MM.1S (cell line): ENCODE measurements at regions not wholly inside any gene's neighbourhood (a gene's known extent, or its start where the extent isn't known, plus 50 kb on each side); places are given as distances from the start of the nearest gene placed in this dataset.

ENCODE experiments used
- EZH2 ChIP-seq: fragments of 300-600 bp; sonication (generic); optimal IDR thresholded peaks from 2 replicates; pipeline ENCODE3; 2017; ENCODE audit warnings: low read depth, mild to moderate bottlenecking, antibody characterized with exemption, low read length, mixed read lengths
- EZH2phosphoT487 ChIP-seq: fragments of 300-600 bp; sonication (generic); IDR thresholded peaks from 2 replicates; pipeline ENCODE4 v1.6.1; 2018; ENCODE audit warnings: antibody characterized with exemption, low read length
- TF ChIP-seq, protein P1 (sequence below): fragments of 300-600 bp; sonication (generic); IDR thresholded peaks from 2 replicates; pipeline ENCODE4 v1.5.1; 2016; ENCODE audit warnings: antibody characterized with exemption, low read length, mixed read lengths

- TF ChIP-seq, protein P1, sequence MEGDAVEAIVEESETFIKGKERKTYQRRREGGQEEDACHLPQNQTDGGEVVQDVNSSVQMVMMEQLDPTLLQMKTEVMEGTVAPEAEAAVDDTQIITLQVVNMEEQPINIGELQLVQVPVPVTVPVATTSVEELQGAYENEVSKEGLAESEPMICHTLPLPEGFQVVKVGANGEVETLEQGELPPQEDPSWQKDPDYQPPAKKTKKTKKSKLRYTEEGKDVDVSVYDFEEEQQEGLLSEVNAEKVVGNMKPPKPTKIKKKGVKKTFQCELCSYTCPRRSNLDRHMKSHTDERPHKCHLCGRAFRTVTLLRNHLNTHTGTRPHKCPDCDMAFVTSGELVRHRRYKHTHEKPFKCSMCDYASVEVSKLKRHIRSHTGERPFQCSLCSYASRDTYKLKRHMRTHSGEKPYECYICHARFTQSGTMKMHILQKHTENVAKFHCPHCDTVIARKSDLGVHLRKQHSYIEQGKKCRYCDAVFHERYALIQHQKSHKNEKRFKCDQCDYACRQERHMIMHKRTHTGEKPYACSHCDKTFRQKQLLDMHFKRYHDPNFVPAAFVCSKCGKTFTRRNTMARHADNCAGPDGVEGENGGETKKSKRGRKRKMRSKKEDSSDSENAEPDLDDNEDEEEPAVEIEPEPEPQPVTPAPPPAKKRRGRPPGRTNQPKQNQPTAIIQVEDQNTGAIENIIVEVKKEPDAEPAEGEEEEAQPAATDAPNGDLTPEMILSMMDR = no peak
- no peak for TF ChIP-seq EZH2
- TF ChIP-seq EZH2phosphoT487 = no peak
Observed at GRCh38 chr4:45358573-45359506, 632.5 kb upstream of the GNPDA2 start.
